SK-N-SH (cell line): ENCODE measurements at regions not wholly inside any gene's neighbourhood (a gene's known extent, or its start where the extent isn't known, plus 50 kb on each side); places are given as distances from the start of the nearest gene placed in this dataset.

Experiments used
- CTCF ChIA-PET: fragments of 300-600, 350-600 bp; formaldehyde crosslinking; extraction: SDS; loops from one replicate; lab custom pipeline; 2021; lab: Yijun Ruan, JAX
- POLR2A ChIA-PET: fragments of 350-600 bp; sonication (Branson Sonifier 250); formaldehyde crosslinking; extraction: SDS; loops from one replicate; lab custom pipeline; 2020; ENCODE audit warnings: antibody characterized with exemption, inconsistent platforms; lab: Yijun Ruan, JAX
- DNase-seq: peaks from one replicate; pipeline ENCODE4 v3.0.0; 2012
- H2AFZ ChIP-seq: fragments of 200-600 bp; sonication (generic); 2 replicates; pipeline ENCODE4 v1.8.1; 2016; ENCODE audit warnings: antibody characterized with exemption, mild to moderate bottlenecking, low read depth
- H3F3A ChIP-seq: fragments of 200-600 bp; sonication (generic); replicated peaks from 2 replicates; pipeline ENCODE3; 2016; ENCODE audit warnings: antibody characterized with exemption, mild to moderate bottlenecking; ENCODE audit not compliant: insufficient read depth
- H3K27ac ChIP-seq, 2 experiments: fragments of 200-500 bp in 1 of 2; fragments of 200-600 bp in 1 of 2; sonication (Bioruptor generic) in 1 of 2; sonication (generic), shearing (Covaris generic) in 1 of 2; 2 replicates each; pipeline versions ENCODE4 v1.5.1 to v1.6.1; 2014 to 2016; ENCODE audit warnings: low read depth in 2 of 2, inconsistent platforms in 1 of 2, low read length in 1 of 2, mild to moderate bottlenecking in 1 of 2, mixed read lengths in 1 of 2
- H3K27me3 ChIP-seq: fragments of 200-600 bp; sonication (generic), shearing (Covaris generic); 2 replicates; pipeline ENCODE4 v1.6.1; 2016; ENCODE audit warnings: mixed run types; ENCODE audit not compliant: insufficient read depth
- H3K36me3 ChIP-seq, 2 experiments: fragments of 200-500 bp in 1 of 2; fragments of 200-600 bp in 1 of 2; sonication (Bioruptor generic) in 1 of 2; sonication (generic) in 1 of 2; replicated peaks in 1 of 2; 2 replicates each; pipeline versions ENCODE3 to v1.5.1; 2014 to 2016; ENCODE audit warnings: low read length in 1 of 2, mild to moderate bottlenecking in 1 of 2; ENCODE audit not compliant: insufficient read depth in 2 of 2, control insufficient read depth in 1 of 2
- H3K4me1 ChIP-seq, 2 experiments: fragments of 200-500 bp in 1 of 2; fragments of 200-600 bp in 1 of 2; sonication (Bioruptor generic) in 1 of 2; sonication (generic), shearing (Covaris generic) in 1 of 2; 2 replicates each; pipeline versions ENCODE4 v1.5.1 to v1.6.1; 2014 to 2016; ENCODE audit warnings: low read depth in 1 of 2, low read length in 1 of 2, mixed run types in 1 of 2; ENCODE audit not compliant: insufficient read depth in 2 of 2, control insufficient read depth in 1 of 2
- H3K4me2 ChIP-seq: fragments of 200-600 bp; sonication (generic), shearing (Covaris generic); 2 replicates; pipeline ENCODE4 v1.6.1; 2017; ENCODE audit warnings: mixed run types
- H3K4me3 ChIP-seq, 2 experiments: fragments of 200-500 bp in 1 of 2; fragments of 200-600 bp in 1 of 2; sonication (Bioruptor generic) in 1 of 2; sonication (generic), shearing (Covaris generic) in 1 of 2; 2 replicates each; pipeline versions ENCODE4 v1.5.1 to v1.8.1; 2014 to 2016; ENCODE audit warnings: low read depth in 2 of 2, inconsistent platforms in 1 of 2, low read length in 1 of 2, mild to moderate bottlenecking in 1 of 2, mixed read lengths in 1 of 2, moderate library complexity in 1 of 2
- H3K79me2 ChIP-seq: fragments of 200-600 bp; sonication (generic); 2 replicates; pipeline ENCODE4 v1.8.1; 2017; ENCODE audit warnings: mild to moderate bottlenecking; ENCODE audit not compliant: insufficient read depth
- H3K9ac ChIP-seq: fragments of 200-600 bp; sonication (generic); 2 replicates; pipeline ENCODE4 v1.6.1; 2017; ENCODE audit warnings: mixed run types
- H3K9me2 ChIP-seq: fragments of 200-600 bp; sonication (generic); 2 replicates; pipeline ENCODE4 v1.6.1; 2017; ENCODE audit warnings: mixed run types
- H3K9me3 ChIP-seq: fragments of 200-600 bp; sonication (generic); 2 replicates; pipeline ENCODE4 v1.6.1; 2017; ENCODE audit warnings: mixed run types, mild to moderate bottlenecking, moderate library complexity
- H4K20me1 ChIP-seq: fragments of 200-600 bp; sonication (generic); 2 replicates; pipeline ENCODE4 v1.6.1; 2017; ENCODE audit warnings: mild to moderate bottlenecking, mixed run types; ENCODE audit not compliant: insufficient read depth
- EP300 ChIP-seq, 2 experiments: IDR thresholded peaks; 2 replicates each; pipeline versions ENCODE4 v1.4.0 to v1.6.1; 2012; ENCODE audit warnings: borderline replicate concordance in 1 of 2, low read depth in 1 of 2, low read length in 1 of 2
- FOSL2 ChIP-seq: IDR thresholded peaks from 2 replicates; pipeline ENCODE4 v1.4.0; 2012; ENCODE audit warnings: low read depth, mild to moderate bottlenecking, moderate library complexity, borderline replicate concordance
- GABPA ChIP-seq: IDR thresholded peaks from 2 replicates; pipeline ENCODE4 v1.4.0; 2012; ENCODE audit warnings: low read depth, mild to moderate bottlenecking
- JUND ChIP-seq: IDR thresholded peaks from 2 replicates; pipeline ENCODE4 v1.4.0; 2012
- RXRA ChIP-seq: IDR thresholded peaks from 2 replicates; pipeline ENCODE4 v1.4.0; 2012; ENCODE audit warnings: low read depth, mild to moderate bottlenecking, borderline replicate concordance
- SIN3A ChIP-seq: IDR thresholded peaks from 2 replicates; pipeline ENCODE4 v1.6.1; 2012; ENCODE audit warnings: low read depth, mild to moderate bottlenecking, low read length, moderate library complexity, borderline replicate concordance
- TAF1 ChIP-seq: IDR thresholded peaks from 2 replicates; pipeline ENCODE4 v1.6.1; 2012; ENCODE audit warnings: low read depth, mild to moderate bottlenecking, low read length, moderate library complexity, borderline replicate concordance
- TCF12 ChIP-seq: IDR thresholded peaks from 2 replicates; pipeline ENCODE4 v1.4.0; 2012
- WGBS: methylation state at CpG from one replicate; pipeline ENCODE4 v1.1.6; 2017; ENCODE audit warnings: low lambda C conversion rate; 5-methylcytosine and 5-hydroxymethylcytosine counted together
- TF ChIP-seq, protein P1 (sequence below): IDR thresholded peaks from 2 replicates; pipeline ENCODE4; 2012
- TF ChIP-seq, protein P2 (sequence below): IDR thresholded peaks from 2 replicates; pipeline ENCODE4 v1.4.0; 2012; ENCODE audit warnings: low read depth, borderline replicate concordance
- TF ChIP-seq, protein P3 (sequence below): fragments of 150-350 bp; IDR thresholded peaks from 2 replicates; pipeline ENCODE4 v1.6.1; 2016; ENCODE audit warnings: mild to moderate bottlenecking, low read depth, low read length
- TF ChIP-seq, protein P4 (sequence below): IDR thresholded peaks from 2 replicates; pipeline ENCODE4 v1.4.0; 2012; ENCODE audit warnings: low read depth, borderline replicate concordance

DNA sequence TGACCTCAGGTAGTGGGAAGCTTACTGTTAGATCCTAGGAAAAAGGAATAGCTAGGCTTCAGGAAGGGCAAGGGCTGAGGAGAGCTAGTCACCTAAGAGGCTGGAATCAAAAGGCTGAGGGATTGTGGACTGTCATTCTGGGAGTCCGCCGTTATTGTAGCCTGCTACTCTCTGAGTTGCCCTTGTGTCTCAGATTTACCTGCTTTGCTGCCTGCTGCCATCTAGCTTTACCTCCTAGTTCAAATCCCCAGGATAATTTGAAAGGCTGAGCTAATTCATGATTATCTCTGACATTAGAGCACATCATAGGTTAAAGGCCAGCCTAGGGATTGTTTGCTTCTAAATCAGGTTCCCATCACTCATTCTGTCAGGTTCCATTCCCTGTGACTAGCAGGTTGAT, 120.2 kb downstream of the FHIP1A start:
- Histone ChIP-seq H3K27me3 (no peaks in the 10 kb centered on the region), H3K36me3 (no peaks in the 10 kb centered on the region), H3F3A (no peaks in the 10 kb centered on the region), H3K79me2 (no peaks in the 10 kb centered on the region), H2AFZ (no peak overlapping the region), H3K9me3 (no peaks in the 10 kb centered on the region), H3K4me2 (no peak overlapping the region), H3K4me3 (no peak overlapping the region), H3K27ac (no peak overlapping the region), H3K9ac (no peak overlapping the region), H3K9me2 (no peaks in the 10 kb centered on the region), H3K4me1 (no peaks in the 10 kb centered on the region; a peak in 1 of 4 replicates), H4K20me1 (no peaks in the 10 kb centered on the region)
- POLR2A ChIA-PET: no interaction called here
- WGBS: 100% methylated on average over 2 of the region's 2 CpGs
- TF ChIP-seq SIN3A (no peak), RXRA (no peak)
- no peak for DNase-seq
- CTCF ChIA-PET: interaction anchor here (0.8 to 1.0 kb wide), 2 partner anchors 9 to 12 kb away, joined by 3 read pairs; no protein-coding TSS in a partner anchor

DNA sequence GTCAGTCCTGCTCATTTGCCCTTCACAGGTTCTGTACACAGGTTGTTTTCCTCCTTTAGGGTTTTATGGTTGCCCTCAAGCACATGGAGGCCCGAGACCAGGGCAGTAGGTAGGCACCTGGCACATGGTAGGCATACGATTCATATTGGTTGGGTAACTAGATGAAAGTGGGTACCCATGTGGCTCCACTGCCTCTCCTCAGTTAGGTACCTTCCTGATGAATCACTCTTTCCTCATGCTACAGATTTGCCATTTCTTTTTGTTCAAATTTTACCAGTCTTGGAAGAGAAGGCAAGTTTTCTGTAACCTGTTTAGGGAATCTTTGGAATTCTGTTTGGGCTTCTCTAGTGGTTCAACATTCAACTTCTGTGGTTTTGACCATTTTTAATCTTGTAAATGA, 121.3 kb downstream of the FHIP1A start:
- Histone ChIP-seq H3F3A (no peaks in the 10 kb centered on the region), H2AFZ (no peak overlapping the region), H3K4me1 (no peaks in the 10 kb centered on the region; a peak in 1 of 4 replicates), H3K36me3 (no peaks in the 10 kb centered on the region), H4K20me1 (no peaks in the 10 kb centered on the region), H3K9ac (no peak overlapping the region), H3K27ac (no peak overlapping the region), H3K9me2 (no peaks in the 10 kb centered on the region), H3K4me3 (no peak overlapping the region), H3K4me2 (no peak overlapping the region), H3K79me2 (no peaks in the 10 kb centered on the region), H3K27me3 (no peaks in the 10 kb centered on the region), H3K9me3 (no peaks in the 10 kb centered on the region)
- ChIA-PET CTCF (no interaction called here), POLR2A (no interaction called here)
- 81% methylated on average over 2 of the region's 2 CpGs for WGBS
- TF ChIP-seq FOSL2: peak; percentile 31; the same call in 1 of the 2 replicates
- no peak for TF ChIP-seq TAF1
- no peak; the same call in 1 of the 2 replicates for TF ChIP-seq JUND
- DNase-seq: no peak

DNA sequence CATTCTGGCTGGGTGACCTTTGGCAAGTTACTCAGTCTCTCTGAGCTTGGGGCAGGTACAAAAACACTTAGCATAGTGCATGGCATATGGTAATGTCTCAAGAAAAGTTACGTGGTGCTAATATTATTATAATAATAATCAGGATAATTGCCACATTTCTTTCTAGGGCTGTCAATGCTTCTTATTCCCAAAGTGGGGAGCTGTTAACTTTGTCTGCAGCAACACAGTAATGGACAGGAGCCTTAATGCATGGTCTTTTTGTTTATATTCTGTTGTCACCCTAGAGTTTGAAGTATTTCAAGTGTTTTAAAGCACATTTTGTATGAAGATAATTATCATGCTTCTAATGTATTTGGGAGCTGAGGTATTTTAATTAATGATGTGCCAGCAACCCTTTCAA, 121.8 kb downstream of the FHIP1A start:
- DNase-seq: no peak
- H2AFZ ChIP-seq: no peak overlapping the region
- H3K27ac ChIP-seq: no peak overlapping the region
- H3K4me2 ChIP-seq: no peak overlapping the region
- H3F3A ChIP-seq: no peaks in the 10 kb centered on the region
- TF ChIP-seq SIN3A (no peak), EP300 (IDR thresholded peaks at IDR 0.05; ENCODE audit: borderline replicate concordance in 1 of 2, low read depth in 1 of 2, low read length in 1 of 2) (no peak), GABPA (no peak), TCF12 (no peak)
- TF ChIP-seq, protein P1, sequence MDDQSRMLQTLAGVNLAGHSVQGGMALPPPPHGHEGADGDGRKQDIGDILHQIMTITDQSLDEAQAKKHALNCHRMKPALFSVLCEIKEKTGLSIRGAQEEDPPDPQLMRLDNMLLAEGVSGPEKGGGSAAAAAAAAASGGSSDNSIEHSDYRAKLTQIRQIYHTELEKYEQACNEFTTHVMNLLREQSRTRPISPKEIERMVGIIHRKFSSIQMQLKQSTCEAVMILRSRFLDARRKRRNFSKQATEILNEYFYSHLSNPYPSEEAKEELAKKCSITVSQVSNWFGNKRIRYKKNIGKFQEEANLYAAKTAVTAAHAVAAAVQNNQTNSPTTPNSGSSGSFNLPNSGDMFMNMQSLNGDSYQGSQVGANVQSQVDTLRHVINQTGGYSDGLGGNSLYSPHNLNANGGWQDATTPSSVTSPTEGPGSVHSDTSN: no peak
- TF ChIP-seq, protein P2, sequence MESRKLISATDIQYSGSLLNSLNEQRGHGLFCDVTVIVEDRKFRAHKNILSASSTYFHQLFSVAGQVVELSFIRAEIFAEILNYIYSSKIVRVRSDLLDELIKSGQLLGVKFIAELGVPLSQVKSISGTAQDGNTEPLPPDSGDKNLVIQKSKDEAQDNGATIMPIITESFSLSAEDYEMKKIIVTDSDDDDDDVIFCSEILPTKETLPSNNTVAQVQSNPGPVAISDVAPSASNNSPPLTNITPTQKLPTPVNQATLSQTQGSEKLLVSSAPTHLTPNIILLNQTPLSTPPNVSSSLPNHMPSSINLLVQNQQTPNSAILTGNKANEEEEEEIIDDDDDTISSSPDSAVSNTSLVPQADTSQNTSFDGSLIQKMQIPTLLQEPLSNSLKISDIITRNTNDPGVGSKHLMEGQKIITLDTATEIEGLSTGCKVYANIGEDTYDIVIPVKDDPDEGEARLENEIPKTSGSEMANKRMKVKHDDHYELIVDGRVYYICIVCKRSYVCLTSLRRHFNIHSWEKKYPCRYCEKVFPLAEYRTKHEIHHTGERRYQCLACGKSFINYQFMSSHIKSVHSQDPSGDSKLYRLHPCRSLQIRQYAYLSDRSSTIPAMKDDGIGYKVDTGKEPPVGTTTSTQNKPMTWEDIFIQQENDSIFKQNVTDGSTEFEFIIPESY: no peak
- TF ChIP-seq, protein P3, sequence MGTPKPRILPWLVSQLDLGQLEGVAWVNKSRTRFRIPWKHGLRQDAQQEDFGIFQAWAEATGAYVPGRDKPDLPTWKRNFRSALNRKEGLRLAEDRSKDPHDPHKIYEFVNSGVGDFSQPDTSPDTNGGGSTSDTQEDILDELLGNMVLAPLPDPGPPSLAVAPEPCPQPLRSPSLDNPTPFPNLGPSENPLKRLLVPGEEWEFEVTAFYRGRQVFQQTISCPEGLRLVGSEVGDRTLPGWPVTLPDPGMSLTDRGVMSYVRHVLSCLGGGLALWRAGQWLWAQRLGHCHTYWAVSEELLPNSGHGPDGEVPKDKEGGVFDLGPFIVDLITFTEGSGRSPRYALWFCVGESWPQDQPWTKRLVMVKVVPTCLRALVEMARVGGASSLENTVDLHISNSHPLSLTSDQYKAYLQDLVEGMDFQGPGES: no peak
- TF ChIP-seq, protein P4, sequence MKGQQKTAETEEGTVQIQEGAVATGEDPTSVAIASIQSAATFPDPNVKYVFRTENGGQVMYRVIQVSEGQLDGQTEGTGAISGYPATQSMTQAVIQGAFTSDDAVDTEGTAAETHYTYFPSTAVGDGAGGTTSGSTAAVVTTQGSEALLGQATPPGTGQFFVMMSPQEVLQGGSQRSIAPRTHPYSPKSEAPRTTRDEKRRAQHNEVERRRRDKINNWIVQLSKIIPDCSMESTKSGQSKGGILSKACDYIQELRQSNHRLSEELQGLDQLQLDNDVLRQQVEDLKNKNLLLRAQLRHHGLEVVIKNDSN: no peak
- no peaks in the 10 kb centered on the region for H3K79me2 ChIP-seq
- WGBS: 81% methylated on average over 1 of the region's 1 CpG
- no peaks in the 10 kb centered on the region for H3K27me3 ChIP-seq
- no peaks in the 10 kb centered on the region for H4K20me1 ChIP-seq
- no peaks in the 10 kb centered on the region; a peak in 1 of 4 replicates for H3K4me1 ChIP-seq
- H3K9ac ChIP-seq: no peak overlapping the region
- no peak overlapping the region for H3K4me3 ChIP-seq
- no peaks in the 10 kb centered on the region for H3K9me2 ChIP-seq
- H3K36me3 ChIP-seq: no peaks in the 10 kb centered on the region
- ChIA-PET CTCF (interaction anchor here (0.6 kb wide), 1 partner anchor 311 kb away, joined by 3 read pairs; no protein-coding TSS in a partner anchor), POLR2A (no interaction called here)
- H3K9me3 ChIP-seq: no peaks in the 10 kb centered on the region
